Kidney glomerular epithelial cell (primary cell): ENCODE measurements at regions not wholly inside any gene's neighbourhood (a gene's known extent, or its start where the extent isn't known, plus 50 kb on each side); places are given as distances from the start of the nearest gene placed in this dataset.

ENCODE experiments used
- DNase-seq: peaks from one replicate; lab custom pipeline; 2025; lab: John Stamatoyannopoulos, UW

DNA sequence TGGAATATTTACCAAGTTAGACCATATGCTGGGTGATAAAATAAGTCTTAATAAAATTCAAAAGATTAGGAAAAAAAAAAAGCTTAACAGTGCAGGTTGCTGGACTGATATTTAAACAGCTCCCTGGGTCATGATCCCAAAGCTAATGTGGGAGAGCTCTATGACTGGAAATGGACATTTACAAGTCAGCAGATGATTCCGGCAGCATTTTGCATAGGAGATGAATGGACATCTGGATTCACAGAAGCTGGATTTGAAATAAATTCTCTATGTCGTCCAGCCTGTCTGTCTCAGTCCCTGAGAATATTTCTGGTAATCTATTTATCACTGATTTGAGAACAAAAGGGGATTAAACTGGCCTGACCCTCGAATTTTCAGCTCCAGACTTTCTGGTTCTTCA lies 52.3 kb upstream of the KLHL25 start:
- no peak for DNase-seq

DNA sequence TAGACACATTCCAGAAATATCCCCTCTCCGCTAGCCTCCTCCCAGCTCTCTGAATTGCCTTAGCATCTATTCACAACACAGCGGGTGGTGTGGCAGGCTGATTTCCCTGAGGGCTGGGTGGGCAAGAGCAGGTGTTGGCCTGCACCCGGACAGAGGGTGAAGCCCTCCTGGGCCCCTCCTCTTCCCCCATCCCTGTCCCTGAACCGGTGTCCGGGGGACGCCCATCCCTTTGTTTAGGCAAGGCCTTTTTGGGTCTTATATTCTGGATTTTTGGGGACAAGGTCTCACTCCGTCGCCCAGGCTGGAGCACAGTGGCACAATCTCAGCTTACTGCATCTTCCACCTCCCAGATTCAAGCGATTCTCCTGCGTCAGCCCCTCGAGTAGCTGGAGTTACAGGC lies 55.2 kb upstream of the KLHL25 start:
- DNase-seq, result no peak

DNA sequence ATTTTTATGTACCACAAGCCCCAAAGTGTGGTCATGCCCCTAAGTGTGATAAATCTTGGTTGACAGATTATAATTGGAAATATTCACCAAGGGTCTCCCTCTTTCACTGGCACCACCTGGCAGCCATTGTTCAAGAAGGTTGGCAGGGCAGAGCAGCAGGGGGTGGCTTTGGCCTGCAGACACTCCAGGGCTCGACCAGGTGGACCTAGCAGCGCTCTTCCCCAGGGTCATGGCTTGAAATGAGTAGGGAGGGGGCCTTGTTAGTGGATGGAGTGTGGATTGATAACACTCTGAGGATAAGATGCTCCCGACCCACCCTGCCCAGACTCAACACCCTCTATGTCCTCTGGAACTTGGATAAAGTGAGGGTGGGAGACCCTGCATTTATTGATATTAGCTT lies 58.2 kb upstream of the KLHL25 start:
- DNase-seq, result no peak

DNA sequence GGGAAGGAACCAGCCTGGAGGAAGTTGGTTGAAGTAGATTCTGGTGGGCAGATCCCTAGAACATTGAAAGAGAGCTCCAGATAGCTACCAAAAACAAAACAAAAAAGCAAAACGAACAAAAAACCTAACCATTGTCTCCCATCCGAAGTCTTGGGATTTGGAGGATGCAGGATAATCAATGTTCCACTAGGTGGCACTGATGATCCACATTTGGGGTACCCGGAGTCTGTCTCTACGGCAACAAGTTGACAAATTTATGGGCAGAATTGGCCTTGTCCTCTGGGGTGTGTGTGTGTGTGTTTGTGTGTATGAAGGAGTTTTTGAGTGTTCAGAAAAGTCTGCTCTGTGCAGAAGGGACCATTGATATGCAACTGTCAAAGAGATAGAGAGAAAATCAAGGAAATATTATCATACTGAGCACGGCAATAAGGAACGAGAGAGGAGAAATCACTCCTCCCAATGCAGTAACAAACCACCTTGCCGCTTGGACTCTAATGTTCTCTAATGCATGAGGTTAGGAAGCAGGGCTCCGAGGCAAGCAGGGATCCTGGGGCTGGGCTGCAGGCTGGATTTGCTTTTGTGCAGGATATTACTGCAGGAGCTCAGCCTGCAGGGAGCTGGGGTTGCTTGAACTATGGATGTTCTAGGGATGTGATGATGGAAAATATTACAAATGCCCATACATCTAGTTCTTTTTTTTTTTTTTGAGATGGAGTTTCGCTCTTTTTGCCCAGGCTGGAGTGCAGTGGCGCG lies 59.8 kb upstream of the KLHL25 start:
- peak; percentile 41 for DNase-seq

DNA sequence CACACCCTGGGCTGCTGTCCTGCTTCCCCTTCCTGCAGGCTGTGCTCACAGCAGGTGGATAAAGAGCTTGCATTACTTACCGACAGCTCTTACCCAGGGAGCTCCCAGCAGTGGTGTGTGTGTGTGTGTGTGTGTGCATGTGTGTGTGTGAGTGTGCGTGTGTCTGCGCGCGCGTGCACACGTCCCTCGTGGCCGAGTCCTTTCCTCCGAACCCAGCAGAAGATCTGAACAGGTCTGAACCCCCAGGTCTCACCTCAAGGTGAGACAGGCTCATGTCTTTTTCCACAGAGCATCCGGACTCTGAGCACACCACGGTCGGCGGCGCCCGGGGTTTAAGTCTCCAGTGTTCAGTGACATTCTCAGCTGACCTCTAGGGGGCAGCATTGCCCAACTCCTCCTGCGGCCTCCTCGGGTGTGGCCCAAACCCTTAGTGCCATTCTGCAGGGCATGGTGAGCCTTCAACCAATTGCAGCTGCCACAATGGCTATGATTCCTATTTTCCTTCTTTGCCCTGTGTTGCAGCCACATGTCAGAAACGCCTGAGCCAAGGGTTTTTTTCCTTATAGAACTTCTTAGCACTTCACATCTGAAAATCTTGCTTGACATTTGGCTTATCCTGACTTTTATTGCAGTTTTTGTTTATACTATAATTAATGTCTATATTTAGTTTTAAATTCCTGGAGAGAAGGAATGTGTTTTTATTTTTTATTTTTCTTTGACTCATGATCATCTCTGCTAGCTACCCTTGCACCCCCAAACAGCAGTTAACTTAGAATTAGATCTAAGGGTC lies 64.1 kb upstream of the KLHL25 start:
- DNase-seq, result peak; percentile 15

DNA sequence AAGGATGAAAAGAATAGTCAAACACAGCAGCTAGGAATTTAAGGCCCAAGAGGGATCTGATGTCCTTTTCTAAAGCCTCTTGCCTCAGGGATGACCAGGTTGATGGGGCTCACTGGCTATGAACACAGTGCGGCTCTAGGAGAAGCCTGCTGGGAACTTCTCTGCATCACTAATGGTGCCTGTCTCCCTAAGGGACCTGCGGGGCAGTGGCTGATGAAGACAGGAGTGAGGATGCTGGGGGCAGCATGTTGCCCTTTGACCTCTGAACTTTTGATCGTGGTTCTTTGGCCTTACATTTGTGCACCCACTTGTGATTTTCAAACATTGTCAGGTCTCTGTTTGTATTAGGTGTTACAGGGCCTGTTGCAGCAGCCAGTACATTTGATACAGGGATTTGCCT lies 64.9 kb upstream of the KLHL25 start:
- no peak for DNase-seq

DNA sequence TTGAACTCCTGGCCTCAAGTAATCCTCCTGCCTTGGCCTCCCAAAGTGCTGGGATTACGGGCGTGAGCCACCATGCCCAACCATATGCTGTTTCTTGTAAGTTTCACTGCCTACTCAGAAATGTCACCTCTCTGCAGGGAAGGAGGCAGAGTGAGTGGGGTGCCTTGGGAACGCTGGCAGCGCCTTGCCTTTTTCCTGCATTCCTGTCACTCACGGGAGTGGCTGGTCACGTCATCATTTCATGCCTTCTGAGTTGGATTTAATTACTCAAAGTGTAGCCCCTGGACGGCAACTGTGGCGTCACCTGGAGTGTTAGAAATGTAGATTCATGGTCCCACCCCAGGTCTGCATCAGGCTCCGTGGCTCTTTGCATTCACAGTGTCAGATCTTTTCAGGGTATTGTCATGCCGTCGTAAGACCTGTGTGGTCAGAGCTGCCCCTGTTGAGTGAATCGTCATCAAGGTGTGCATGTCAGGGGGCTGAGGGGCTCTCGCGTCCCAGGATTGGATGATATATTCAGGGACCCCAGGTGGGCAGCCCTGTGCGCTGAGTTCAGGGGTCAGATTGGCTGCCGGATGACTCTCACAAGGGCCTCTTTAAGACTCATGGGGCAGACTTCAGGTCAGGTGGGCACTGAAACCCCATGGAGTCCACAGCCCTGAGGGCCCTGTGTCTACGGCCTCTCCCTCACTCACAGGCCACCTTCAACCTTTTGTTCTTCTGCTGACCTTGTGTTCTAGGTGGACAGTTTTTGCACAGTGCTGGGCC lies 65.9 kb upstream of the KLHL25 start:
- DNase-seq, result no peak

DNA sequence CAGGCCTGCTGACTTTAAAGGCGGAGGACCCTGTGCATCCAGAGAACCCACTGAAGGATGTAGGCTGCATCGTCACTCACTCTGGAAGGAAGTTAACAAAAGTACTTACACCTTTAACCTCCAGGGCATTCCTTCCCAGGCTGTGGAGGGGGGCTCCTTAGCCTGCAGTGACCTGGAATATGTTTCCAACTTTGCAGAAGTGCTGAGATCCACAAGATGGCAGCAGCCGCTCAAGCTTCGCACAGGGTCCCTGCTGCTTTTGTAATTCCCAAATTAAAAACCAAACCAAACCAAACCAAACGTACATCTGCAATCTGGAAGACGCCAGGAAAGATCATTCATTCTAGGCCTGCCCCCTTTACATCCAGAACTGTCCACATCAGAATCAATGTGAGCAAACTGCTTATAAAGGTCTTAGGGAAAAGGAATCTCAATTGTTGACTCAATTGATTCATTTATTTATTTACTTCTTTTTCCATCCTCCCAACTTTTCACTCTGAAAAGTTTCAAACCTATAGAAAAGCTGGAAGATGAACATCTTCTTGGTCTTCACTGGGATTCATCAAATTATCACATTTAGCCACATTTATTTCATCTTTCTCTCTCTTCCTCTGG lies 70.5 kb upstream of the KLHL25 start:
- DNase-seq, result no peak

DNA sequence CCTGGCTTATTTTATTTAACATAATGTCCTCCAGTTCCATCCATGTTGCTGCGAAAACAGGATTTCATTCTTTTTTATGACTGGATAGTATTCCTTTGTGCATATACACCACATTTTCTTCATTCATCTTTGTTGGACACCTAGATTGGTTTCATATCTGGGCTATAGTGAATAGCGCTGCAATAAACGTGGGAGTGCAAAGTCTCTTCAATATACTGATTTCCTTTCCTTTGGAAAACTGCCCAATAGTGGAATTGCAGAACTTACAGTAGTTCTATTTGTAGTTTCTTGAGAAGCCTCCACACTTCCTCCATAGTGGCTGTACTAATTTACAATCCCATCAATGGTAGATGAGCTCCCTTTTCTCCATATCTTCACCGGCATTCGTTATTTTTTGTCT lies 72.5 kb upstream of the KLHL25 start:
- no peak for DNase-seq

DNA sequence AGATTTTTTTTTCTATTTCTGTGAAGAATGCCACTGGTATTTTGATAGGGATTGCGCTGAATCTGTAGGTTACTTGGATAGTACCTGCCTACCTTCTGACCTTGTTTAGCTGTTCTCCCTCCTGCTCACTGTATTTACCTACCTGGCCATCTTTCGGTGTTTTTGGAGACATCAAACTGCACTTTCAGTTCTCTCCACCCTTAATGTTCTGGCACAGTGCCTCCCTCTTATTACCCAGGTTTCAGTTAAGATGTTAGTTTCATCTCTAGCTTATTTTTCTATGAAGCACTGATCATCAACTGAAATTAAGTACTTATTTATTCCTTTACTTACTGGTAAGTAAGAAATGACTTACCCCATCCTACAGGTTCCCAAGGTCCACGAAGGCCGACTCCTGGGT lies 74.4 kb upstream of the KLHL25 start:
- no peak for DNase-seq

DNA sequence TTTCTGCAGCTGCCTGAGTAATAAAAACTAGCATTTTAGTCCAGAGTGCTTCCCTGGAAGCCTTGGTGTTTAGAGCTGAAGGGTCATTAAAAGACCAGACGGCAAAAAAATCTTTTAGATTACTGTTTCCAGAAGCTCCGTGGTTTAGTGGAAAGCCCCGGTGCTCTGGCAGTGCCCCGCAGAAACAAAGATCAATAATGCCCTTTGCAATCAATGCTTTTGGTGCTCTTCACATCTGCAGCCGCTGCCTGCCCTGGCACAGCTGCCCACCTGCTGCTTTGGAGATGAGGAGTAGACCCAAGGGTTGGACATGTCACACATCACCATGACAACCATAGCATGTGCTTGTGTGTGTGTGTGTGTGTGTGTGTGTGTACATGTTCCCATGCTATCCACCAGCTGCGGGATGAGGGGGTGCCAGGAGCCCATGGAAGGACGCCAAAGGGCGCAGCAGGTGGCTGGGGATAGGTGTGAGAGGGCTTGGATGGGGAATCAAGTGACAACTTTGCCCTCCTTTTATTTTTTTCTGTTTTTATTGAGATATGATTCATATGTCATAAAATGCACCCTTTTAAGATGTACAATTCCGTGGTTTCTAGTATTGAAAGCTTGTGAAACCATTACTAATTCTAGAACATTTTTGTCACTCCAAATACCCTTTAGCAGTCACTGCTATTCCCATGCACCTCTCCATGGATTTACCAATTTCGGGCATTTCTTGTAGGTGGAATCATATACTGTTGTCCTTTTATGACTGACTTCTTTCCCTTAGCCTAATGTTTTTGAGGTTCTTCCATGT lies 75.7 kb upstream of the KLHL25 start:
- no peak for DNase-seq

DNA sequence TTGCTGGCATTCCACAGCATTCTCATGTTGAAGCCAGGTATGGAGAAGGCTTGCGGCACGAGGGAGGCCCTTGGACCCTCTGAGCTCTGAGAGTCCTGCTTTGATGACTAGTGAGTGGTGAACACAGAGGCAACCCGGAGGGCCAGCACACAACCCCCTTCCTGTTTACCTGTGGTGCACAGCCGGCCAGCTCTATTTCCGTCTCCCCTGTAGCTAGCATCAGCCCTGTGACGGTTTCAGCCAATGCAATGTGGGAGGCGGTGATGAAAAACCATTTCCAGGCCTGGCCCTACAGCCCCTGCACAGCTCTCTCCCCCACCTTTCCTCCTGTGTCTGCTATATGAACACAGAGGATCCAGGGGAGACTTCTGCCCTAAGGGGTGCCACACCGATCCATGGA lies 76.8 kb upstream of the KLHL25 start:
- no peak for DNase-seq

DNA sequence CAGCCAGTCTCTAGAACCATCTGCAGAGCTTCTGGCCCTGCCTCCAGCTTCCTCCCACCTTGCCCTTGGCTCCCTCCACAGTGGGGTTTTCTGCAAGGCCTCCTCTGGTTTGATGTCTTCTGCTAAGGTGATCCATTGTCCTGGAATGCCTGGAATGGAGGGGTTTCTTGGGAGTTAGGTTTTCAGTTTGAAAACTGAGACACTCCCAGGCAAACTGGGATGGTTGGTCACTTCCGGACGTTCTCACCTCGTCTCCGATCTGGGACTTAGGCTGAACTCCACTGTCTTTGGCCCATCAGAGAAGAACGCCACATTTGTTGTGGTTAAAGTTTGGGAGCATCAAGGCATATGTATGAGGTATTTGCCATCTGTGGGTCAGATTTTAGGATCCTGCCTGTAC lies 77.4 kb upstream of the KLHL25 start:
- no peak for DNase-seq

DNA sequence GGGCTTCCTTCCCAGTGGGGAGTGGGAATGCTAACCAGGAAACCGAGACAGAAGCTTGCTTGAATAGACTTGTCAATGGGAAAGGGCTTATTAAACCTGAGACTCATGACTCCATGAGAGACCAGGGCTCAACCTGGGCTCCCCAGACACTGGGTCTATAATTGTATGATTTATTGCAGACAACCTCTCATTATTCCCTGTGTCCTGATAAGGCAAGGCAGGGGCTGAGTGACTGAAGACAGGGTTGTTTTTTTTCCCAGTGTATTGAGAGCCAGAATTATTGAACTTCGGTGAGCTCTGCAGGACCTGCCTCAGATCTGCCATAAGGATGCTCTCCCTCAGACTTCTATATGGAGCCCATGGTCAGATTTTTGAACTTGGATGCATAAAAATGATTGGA lies 79.5 kb upstream of the KLHL25 start:
- DNase-seq, result no peak

DNA sequence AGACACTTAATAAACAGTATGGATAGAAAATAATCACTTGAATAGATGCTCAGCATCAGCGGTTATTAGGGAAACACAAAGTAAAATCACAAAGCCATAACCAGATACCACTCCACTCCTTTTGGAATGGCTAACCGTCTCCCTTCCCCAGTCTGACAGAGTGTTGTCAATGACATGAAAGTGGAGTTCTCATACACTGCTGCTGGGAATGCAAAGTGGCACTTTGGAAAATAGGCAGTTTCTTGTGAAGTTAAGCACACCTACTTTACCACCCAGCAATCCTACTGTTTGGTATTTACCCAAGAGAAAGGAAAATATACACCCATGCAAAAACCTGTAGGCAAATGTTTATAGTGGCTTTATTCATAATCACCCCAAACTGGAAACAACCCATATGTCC lies 81.0 kb upstream of the KLHL25 start:
- DNase-seq, result no peak

DNA sequence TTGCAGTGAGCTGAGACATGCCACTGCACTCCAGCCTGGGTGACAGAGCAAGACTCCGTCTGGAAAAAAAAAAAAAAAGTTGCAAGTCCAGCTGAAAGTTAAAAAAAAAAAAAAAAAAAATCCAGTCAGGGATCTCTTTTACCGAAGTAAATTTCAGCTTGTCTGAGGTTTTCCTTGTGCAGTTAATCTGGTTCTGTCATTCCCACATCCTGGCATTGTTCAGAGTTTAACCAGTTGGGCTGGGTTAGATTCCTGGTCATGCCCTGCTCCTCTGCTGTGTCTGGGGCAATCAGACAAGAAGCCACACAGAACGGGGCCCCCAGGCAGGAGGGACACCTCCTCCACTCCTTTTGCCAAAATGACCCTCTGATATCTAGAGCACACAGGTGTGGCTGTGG lies 84.1 kb upstream of the KLHL25 start:
- DNase-seq, result no peak

DNA sequence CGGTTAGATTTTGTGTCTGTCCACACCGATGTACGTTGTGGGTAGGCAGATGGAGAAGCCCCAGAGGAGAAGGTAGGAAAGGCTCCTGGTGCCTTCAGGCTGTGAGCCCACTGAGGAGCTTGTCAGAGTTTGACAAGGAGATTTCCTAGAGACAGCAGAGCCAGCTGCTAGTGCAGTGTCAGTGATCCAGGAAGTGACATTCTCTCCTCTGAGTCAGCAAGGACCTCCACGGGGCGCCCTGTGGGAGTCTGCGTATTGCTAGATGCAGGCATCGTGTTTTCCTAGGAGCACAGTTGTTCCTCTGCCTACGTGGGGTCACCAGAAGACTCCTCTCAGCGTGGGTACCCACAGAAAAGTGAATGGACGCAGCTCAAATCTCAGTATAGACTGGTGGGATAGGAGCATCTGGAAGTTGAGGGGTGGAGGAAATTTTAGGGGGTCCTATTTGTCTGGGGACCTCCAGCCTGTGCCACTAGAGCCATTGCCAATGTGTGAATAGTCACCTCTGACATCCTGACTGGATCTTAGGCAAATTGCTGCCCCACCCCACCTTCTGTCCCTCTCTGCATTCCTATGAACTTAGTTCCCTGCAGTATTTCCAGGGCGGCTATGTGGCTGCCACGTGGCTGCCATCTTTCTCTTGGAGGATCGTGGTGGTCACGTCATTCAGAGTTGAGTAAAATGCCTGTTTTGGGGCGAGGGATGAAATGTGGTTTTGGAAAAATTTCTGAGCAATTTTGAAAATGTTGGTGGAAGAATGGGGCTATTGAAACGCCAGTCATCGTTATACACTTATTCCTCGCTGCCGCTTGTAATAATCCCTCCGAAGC lies 84.8 kb upstream of the KLHL25 start:
- no peak for DNase-seq

DNA sequence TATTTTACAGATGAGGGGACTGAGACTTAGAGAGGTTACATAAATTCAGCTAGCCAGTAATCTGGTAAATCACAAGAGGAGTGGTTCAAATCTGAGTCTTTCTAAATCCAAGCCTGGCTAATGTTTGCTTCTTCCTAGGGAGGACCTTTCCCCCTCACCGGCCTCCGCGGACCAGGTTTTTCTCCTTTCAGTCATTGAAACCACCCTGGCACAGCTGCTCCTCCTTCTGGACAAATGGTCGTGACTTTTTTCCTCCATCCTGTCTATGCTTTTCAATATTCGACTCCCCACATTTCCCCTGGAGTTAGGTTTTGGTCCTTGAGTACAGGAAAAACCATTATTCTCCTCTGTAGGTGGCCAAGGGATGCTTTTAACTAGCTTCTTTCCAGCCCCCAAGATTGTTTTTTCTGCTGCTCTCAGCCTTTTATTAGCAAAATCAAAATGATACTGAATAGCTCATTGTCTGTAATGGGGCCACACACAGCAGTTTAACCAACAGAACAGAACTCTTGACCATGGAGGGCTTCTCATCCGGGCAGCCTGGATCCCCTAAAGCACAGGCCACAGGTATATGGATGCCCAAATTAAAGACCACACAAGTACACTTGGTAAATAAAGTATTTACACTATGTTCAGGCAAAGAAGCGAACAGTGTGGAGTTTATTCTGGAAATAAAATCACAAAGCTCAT lies 85.9 kb upstream of the KLHL25 start:
- no peak for DNase-seq

DNA sequence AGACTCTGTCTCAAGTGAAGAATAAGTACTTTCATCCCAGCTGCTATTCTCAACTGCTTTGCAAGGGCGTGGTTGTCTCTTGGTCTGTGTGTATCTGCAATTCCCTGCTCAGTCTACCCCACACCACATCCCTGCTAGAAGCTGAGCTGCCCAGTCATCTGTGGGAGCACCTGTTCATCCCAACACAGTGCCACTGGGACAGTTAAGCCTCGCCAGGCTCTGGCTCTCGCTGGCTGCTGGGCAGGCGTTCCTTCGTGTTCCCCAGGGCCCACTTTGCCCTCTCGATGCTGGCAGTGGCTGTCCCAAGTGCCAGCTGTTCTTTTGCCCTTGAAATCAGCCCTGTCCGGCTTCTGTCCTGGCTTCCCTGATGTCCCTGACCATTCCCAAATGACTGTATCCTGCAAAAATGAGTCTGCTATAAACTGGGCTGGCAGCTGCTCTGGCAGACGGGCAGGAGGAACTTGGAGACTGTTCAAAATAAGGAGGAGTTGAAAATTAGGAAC lies 91.6 kb upstream of the KLHL25 start:
- no peak for DNase-seq
